ENCODE measurements at regions not wholly inside any gene's neighbourhood (a gene's known extent, or its start where the extent isn't known, plus 50 kb on each side); places are given as distances from the start of the nearest gene placed in this dataset.
"Not testable (repeated sequence)": the region's sequence is repeated elsewhere in the genome, so short reads cannot be mapped to it uniquely, and the experiment has no call there.

DNA sequence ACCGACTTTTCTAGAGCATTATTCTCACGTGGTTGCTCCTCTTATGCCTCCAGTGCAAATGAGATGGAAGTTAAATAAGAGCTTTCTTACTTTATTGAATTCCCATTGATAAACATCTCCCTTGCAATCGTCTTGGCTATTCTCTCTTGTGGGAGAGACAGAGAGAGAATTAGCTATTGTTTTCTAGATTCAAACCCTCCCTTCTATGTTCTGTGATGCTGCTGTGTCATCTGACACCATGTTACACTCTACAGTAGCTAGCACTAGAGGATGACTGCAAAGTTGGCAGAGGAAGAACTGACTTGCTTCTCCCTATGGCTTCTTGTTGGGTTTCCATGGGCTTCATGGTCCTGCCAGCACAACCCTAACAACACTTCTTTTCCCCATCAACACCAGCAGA is 134.6 kb upstream of the RANBP3L start:
- no peak for DNase-seq

GRCh38 chr5:36438765-36439561 is 137.3 kb upstream of the RANBP3L start:
- DNase-seq: no peak

DNA sequence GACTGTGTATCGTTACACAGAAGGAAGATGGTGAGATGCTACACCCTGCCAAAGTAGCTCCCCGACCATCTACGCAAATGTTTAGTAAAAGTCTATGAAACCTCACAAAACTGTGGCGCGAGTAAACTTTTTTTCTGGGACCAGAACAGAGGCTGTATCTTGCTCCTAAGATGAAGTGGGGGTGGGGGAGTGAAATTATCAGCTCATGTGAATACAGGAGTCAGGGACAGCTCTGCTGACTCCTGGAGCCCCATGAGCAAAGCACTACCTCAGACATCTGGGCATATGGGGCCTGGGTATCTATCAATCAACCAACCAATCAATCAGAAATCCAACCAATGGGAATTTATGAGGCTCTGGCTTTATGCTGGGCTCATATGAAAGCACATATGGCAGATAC is 138.6 kb upstream of the RANBP3L start:
- no peak for DNase-seq

- no peak for DNase-seq
These were observed 139.6 kb upstream of the RANBP3L start for GRCh38 chr5:36441280-36441679.

GRCh38 chr5:36442352-36442751 is 140.7 kb upstream of the RANBP3L start:
- DNase-seq: no peak

GRCh38 chr5:36442796-36443195 is 141.1 kb upstream of the RANBP3L start:
- DNase-seq: no peak

- DNase-seq: no peak
These were observed 142.2 kb upstream of the RANBP3L start for GRCh38 chr5:36443941-36444340.

- no peak for DNase-seq
These were observed 143.1 kb upstream of the RANBP3L start for GRCh38 chr5:36444582-36445418.

DNA sequence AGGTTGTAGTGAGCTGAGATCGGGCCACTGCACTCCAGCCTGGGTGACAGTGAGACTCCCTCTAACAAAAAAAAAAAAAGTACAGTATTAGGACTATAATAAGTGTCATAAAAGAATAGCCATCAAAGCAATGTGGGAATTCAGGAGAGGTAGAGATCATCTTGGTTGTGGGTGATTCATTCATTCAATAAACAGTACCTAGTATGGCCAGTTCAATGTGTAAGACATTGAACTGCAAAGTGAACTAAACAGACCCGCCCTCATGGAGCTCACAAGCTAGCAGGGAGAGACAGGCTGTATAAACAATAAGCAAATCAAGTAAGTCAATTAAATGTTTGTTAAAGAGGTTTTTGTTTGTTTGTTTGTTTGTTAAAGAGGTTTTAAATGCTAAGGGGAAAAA is 146.1 kb upstream of the RANBP3L start:
- DNase-seq: no peak

DNA sequence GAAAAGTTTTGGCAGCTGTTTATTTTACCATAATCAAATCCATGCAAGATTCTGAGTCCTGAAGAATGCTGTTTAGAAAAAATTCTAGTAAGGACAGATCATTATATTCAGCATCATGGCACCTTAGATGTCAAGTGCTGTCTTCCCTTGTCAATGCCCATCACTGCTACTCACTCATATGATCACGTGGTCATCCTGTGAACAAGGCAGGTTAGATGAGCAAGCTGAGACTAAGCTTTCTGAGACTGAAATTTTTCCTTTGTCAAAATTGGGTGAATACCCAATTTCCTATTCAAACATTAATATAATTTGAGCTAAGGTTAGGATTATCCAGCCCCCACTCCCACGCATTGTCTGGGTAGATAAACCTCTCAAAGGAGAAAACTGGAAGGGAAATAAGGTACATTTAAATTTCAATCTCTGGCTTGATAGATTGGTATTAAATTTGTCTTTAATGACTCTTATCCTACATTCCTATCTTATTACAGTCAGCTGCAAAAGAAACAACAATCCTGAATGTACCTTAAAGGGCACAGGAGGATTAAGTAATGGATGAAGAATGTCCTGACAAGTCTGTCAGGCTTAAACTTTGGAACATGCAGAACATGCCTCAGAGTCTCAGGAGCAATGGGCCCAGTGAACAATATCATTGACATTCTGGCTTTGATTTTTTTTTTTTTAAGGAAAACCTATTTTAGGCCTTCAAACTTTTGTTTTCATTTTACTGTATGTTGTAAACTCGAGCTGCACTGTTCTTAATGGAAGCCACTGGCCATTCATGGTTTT is 148.7 kb upstream of the RANBP3L start:
- no peak for DNase-seq

- no peak for DNase-seq
These were observed 150.8 kb upstream of the RANBP3L start for GRCh38 chr5:36452424-36453006.

GRCh38 chr5:36457511-36458270 is 148.7 kb upstream of the SLC1A3 start:
- DNase-seq: no peak

DNA sequence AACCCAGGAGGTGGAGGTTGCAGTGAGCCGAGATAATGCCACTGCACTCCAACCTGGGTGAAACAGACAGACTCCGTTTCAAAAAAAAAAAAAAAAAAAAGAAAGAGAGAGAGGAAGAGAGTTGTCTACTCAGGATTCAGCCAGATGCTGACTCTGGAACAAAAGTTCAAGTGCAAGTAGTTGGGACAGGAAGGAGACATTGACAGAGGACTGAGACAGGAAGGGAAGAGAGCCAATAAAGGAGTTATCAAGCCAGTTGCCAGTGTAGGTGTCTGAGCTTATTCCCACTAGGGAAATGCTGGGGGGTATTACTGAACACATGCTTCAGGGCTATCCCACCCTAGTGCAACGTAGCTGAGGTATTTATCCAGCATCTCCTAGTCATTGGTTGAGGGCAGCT is 147.7 kb upstream of the SLC1A3 start:
- DNase-seq: no peak

- DNase-seq: no peak
These were observed 146.9 kb upstream of the SLC1A3 start for GRCh38 chr5:36459176-36460135.

DNA sequence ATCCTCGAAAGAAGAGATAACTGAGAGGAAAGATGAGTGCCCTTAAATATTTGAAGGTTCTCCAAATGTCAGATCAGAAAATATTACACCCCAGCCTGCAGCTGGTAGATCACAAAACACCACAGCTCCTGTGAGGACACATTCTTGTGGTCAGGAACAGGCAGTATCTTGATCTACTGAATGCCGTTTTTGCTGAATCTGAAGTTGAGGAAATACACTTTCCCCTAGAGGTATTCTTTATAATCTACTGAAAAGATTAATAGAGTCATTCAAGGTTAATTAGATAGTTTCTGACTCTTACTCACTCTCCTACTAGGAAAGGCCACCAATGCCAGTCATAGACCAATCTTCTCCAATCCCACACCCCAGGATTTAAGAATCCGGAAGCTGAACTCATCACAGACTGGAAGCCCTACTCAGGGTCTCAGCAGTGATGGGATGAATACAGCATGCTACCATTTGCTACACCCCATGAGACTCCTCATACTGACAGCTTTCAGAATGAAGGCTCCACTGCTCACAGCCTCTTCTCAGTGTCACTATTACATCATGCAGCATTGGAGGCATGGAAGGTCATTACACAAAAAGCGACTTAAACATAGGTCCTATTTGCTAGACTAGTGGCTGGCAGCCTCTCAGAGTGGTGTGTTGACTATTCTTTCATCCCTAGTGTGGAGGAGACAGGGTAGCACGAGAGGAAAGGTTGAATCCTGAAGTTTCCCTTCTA is 143.9 kb upstream of the SLC1A3 start:
- no peak for DNase-seq

DNA sequence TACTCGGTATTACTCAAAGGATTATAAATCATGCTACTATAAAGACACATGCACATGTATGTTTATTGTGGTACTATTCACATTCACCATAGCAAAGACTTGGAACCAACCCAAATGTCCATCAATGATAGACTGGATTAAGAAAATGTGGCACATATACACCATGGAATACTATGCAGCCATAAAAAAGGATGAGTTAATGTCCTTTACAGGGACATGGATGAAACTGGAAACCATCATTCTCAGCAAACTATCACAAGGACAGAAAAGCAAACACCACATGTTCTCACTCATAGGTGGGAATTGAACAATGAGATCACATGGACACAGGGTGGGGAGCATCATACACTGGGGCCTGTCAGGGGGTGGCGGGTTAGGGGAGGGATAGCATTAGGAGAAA is 130.5 kb upstream of the SLC1A3 start:
- not testable (repeated sequence) for DNase-seq

DNA sequence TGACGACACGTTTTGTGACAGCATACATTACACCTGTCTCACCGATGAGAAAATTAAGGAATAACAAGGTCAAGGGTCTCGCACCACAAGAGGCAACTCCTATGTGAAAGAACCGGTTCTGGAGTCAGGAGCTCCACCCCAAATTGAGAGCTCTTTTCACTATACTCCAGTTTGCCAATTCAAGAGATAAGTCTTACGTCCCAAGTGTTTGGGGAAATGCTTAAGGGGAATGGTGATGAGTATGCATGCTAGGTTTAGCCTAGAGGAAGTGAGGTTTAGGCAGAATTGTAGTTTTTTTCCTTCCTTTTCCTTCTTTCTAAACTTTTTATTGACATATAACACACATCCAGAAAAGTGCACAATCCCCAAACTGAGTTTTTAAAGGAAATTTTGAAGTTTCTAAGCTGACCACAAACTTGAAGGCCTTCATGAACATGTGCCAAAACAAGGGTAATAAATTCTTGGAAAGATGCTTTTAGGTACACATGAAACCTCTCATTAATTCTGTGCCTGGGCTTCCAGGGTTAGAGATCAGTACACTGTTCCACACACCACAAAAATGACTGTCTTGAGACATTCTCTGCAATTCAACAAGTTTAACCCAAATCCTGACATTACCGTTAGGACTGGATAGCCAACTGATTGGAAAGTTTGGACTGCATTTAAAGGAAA is 127.6 kb upstream of the SLC1A3 start:
- DNase-seq: no peak

DNA sequence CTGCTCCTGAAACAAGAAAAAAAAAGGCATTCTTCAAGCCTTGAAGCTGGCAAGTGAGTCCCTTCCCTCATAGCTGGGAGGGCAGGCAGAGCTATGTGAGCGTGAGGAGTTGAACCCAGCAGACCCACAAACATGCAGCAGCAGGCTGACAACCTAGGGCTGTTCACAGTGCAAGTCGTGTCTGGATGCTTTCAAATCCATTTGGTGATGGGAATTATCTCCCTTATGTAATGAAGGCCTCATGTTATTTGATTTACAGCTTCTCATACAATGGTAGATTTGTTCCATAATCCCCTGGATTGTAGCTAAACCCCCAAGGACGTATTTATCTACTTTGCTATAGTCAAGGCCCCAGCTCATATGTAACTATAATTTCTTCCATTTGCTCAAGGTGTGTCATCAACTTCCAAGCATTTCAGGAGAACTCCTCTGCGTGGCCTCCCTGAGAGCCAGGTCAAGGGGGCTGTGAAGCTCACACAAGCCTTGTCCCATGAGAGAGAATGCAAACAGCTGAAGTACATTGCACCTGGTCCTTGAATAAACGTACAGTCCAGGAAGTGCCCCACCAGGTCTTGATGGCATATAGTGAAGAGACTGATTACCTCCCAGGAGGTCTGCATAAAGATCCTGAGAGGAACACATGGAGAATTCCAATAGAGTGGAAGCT is 124.8 kb upstream of the SLC1A3 start:
- no peak for DNase-seq

- no peak for DNase-seq
These were observed 123.6 kb upstream of the SLC1A3 start for GRCh38 chr5:36482812-36483211.

All from NCI-H2081 treated with DMSO at 0.1 percent for 48 hours (cell line).